ENCODE measurements at regions not wholly inside any gene's neighbourhood (a gene's known extent, or its start where the extent isn't known, plus 50 kb on each side); places are given as distances from the start of the nearest gene placed in this dataset.
"Not testable (repeated sequence)": the region's sequence is repeated elsewhere in the genome, so short reads cannot be mapped to it uniquely, and the experiment has no call there.

GRCh38 chr17:72472106-72472505 lies 351.3 kb downstream of the SOX9 start:
- DNase-seq (ENCODE audit: low spot score) = no peak

GRCh38 chr17:72472853-72473390 lies 352.1 kb downstream of the SOX9 start:
- not testable (repeated sequence) for DNase-seq (ENCODE audit: low spot score)

- DNase-seq (ENCODE audit: low spot score) = no peak
Observed at GRCh38 chr17:72474243-72474642, 353.4 kb downstream of the SOX9 start.

- no peak for DNase-seq (ENCODE audit: low spot score)
Observed at GRCh38 chr17:72474719-72475477, 354.1 kb downstream of the SOX9 start.

- no peak for DNase-seq (ENCODE audit: low spot score)
Observed at GRCh38 chr17:72476134-72476533, 355.3 kb downstream of the SOX9 start.

DNA sequence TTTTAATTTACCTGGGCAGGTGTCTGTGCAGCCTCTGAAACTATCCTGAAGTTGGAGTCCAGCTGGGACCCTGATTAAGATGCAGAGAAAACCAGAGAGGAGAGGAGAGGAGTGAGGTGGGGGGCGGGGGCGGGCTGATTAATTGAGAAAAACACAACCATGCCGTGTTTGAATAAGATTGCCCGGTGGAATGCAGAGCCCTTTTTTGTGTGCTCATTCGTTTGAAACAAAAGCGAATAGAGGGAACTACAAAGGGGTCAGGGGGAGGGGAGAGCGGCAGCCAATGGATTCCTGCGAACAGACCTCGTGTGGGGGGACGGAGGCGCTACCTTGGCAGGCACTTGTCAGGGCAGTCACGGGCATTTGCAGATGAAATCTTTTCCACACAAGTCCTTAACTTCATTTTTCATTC lies 355.8 kb downstream of the SOX9 start:
- DNase-seq (ENCODE audit: low spot score) = no peak

DNA sequence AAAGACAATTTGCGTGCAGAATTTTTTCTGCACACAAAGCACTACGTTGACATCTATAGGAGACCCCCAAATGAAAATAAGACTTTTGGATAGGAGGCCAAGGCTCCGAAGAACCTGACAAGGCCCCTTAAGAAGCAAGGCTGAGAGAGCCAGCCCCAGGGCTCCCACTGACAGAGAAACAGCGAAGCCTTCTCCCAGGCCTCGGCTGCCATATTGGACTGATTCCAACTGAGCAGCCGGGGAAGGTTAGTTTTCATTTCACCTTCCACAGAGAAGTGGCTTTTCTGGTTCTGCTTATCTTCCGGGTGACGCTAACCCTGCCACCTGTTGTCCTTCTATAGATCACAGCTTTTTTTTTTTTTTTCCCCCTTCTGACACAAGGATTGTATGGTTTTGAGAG lies 356.7 kb downstream of the SOX9 start:
- DNase-seq (ENCODE audit: low spot score) = no peak

DNA sequence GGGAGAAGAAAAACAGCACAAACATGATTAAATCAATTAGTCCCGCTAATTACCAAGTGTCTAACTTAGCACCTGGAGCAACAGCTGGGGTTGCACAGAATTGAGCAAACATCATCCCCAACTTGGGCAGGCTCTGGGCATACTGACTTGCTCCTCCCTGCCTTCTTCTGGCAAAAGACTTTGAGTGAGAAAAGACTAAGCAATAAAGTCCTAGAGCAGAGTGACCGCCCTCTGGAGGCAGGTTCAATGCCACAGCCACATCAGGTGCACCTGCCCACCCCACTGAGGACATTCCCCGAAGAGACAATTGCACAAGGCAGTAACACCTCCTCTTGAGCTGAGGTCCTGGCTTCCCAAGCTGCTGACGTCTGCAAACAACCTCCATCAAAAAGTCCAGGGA lies 358.3 kb downstream of the SOX9 start:
- no peak for DNase-seq (ENCODE audit: low spot score)

DNA sequence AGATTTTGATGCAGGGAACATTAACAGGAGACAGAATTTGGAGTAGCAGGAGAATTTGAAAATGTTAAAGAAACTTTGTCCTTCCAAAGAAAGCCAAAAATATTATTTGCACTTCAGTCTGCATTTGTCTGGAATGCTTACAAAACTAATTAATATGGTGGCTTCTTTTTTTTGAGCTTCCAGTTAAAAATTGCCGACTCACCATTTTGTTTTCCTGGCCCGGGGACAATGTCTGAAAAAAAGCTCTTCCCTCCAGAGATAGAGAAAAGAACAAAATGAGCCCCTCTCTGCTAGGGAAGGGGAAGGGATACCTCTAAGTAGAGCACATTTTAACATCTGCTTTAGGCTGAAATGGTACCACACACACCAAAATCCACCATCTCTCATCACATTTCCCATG lies 360.8 kb downstream of the SOX9 start:
- DNase-seq (ENCODE audit: low spot score) = no peak

GRCh38 chr17:72485596-72485995 lies 364.8 kb downstream of the SOX9 start:
- no peak for DNase-seq (ENCODE audit: low spot score)

DNA sequence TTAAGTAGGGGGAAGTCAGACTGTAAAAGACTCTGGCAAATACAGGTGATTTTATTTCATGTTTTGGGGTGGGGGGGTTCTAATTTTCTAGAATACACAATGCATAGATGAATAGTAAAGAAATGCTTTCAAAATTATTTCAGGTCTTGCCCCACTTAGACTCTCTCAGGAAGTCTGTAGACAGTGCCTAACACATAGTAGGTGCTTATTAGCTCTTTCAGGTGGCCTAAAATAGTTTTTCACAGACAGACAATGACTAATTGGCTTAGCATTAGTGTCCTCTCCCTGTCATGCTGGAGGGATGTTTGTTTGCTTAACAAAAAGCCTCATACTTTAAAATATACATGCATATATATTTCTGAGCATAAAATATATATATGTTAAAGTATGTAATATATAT lies 366.0 kb downstream of the SOX9 start:
- no peak for DNase-seq (ENCODE audit: low spot score)

DNA sequence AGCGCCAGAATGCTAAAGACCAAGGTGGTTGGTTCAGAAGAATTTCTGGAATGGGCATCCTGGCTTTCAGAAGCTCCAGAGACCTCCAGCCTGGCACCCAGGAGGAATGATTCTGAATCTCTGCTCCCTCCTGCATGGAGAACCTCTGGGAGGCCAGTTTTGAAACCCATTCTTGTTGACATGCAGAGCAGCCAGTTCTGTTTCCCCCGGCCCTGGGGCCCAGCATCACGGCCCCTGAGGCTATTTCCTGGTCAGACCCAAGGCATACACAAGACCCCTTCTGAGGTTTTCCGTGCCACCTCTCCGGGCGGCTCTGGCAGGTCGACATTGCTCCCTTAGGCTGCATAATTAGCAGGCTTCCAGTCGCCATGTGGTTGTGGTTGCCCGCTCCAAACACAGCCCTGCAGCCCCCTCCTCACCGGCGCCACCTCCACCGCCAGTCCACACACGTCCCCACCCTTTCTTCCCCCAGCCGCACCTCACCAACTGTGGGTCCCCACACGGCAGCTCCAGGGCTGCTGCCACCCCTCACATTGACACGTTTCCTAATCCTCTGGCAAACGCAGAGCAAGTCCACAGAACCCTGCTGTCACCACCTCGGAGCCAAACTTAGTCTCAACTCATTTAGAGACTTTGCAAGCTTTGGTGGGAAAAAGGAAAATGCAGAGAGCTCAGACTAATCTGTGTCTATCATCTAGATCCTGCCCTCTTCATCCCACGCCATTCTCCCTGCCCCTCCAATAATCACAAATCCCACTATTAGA lies 367.1 kb downstream of the SOX9 start:
- no peak for DNase-seq (ENCODE audit: low spot score)

- no peak for DNase-seq (ENCODE audit: low spot score)
Observed at GRCh38 chr17:72488555-72489271, 367.9 kb downstream of the SOX9 start.

DNA sequence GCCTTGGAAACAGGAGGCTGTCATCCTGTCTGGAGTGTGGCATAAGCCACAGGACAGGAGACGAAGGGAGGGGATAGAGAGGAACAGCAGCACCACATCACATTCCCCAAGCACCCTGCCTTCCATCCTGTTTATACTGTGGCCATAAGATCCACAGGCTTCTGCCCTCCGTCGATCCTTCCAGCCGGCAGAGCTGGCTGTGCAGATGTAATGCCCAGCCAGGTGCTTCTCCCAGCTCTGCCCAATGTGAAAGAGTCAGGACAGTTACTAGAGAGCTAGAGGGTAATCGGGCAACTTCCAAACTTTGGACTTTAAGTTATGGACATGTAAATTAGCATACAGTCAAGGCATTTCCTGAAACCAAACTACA lies 368.4 kb downstream of the SOX9 start:
- no peak for DNase-seq (ENCODE audit: low spot score)

DNA sequence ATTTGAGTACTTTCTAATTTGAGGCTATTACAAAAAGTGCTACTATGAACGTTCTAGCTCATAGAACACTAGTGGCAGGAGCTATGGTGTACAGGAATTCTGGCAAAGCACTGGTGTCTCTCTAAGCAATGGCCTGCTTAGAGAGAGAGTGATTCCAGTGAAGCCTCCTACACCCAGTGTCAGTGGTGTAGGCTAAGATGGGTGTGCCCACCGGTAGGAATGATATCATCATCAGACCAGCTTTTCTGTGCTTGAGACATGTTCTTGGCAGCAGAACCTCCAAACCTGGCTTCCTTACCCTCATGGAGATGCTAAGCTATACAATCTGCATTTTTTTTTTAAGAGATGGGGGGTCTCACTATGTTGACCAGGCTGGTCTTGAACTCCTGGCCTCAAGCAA lies 370.3 kb downstream of the SOX9 start:
- no peak for DNase-seq (ENCODE audit: low spot score)

DNA sequence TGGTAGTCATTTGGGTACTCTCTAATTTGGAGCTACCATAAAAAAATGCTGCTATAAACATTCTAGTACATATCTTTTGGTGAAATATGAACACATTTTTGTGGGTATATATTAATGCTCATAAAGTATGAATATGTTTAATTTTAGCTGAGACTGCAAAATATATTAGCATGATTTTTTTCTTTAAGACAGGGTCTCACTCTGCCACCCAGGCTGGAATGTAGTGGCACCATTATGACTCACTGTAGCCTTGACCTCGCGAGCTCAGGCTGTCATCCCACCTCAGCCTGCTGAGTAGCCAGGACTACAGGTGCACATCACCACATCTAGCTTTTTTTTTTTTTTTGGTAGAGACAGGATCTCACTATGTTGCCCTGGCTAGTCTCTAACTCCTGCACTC lies 371.7 kb downstream of the SOX9 start:
- DNase-seq (ENCODE audit: low spot score) = no peak

DNA sequence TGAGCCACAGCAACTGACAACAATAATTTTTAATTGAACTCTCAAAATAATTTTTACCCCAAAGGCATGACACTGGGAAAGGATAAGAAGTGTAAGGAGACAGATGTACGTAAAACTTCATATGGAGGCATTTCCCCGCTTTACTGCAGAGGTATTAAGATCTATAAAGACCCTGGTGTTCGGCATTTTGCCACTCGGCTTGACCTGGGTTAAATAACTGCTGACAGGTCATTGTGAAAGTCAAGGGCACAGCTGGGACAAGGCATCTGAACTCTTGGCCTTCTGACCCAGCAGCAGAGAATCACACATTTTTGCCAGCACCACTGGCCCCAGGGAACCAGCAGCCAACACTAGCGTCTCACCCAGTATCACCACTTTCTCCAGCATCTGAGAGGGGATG lies 372.1 kb downstream of the SOX9 start:
- DNase-seq (ENCODE audit: low spot score) = no peak

- no peak for DNase-seq (ENCODE audit: low spot score)
Observed at GRCh38 chr17:72494566-72494965, 373.7 kb downstream of the SOX9 start.

DNA sequence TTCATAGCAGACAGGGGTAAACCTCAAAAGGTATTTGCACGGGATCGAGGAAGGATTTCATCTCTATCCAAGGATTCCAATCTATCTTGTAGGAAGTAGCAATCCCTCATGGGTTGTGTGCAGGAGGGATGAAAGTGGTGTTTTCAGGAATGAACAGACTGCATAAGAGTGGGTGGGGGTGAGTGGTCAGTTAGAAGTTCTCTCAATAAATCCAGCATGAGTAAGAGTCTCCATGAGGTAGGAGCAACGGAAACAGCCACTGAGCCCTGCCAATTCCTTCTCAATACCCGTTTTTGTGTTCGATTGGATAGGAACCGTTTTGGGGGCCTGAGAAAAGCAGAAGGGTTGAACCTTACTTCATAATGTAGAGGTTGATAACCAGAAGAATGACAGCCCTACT lies 375.6 kb downstream of the SOX9 start:
- DNase-seq (ENCODE audit: low spot score) = no peak

GRCh38 chr17:72497915-72498314 lies 377.1 kb downstream of the SOX9 start:
- no peak for DNase-seq (ENCODE audit: low spot score)

DNA sequence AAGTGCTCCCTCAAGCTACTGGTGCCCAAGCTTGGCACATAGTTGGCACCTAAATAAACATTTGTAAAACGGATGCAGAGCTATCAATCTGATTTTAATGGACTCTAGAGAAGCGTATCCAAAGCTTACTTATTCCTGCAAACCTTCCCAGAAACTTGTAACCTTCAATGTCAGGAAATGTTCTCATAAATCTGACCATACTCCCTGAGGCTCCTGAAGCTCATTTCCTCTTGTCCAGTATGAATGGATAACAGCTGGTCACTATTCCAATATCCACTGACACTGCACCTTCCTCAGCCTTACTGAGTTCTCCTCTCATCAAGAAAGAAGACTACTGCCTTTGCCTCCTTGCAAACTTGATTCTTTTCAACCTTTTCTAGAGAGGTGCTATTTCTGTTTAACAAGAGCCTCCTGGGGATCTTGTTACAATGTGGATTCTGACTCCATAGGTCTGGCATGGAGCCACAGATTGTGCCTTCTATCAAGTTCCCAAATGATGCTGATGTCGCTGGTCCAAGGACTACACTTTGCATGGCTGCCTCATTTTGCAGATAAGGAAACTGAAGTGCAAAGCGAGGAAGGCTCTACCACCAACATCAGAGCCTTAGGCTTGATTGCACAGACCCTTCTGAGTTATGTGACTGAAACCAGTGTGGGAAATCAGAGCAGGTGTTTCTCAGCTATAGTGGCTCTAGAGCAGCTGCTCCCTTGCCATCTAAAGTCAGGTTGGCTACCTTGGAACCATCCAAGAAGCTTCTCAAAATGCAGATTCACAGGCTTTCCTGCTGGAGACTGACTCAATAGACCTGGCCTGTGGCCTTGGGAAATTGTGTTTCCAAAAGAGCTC lies 377.8 kb downstream of the SOX9 start:
- no peak for DNase-seq (ENCODE audit: low spot score)

Data from CD4-positive, alpha-beta T cell treated with Interleukin-6 at 100 ng/mL for 8 hours (primary cell).